ENCODE measurements at regions not wholly inside any gene's neighbourhood (a gene's known extent, or its start where the extent isn't known, plus 50 kb on each side); places are given as distances from the start of the nearest gene placed in this dataset.

- DNase-seq, result no peak
Measured at GRCh38 chr14:89600029-89600428, 183.0 kb upstream of the FOXN3 start.

GRCh38 chr14:89598548-89599186, 181.6 kb upstream of the FOXN3 start:
- peak; percentile 3 to 4 for DNase-seq

DNA sequence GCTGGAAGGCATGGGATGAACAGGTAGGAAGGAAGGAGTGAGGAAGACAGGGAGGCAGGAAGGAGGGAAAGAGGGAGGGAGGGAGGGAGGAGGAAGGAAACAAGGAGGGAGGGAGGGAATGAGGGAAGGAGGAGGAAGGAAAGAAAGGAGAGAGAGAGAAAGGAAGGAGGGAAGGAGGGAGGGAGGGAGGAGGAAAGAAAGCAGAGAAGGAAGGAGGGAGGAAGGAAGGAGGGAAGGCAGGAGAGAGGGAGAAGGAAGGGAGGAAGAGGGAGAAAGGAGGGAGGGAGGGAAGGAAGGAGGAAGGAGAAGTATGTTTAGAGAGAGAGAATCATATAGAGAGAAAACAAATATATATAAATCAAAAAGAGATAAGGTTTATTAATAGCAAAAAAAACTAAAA, 175.9 kb upstream of the FOXN3 start:
- DNase-seq, result no peak

- peak; percentile 66 to 67 for DNase-seq
Measured at GRCh38 chr14:89589400-89590118, 172.5 kb upstream of the FOXN3 start.

DNA sequence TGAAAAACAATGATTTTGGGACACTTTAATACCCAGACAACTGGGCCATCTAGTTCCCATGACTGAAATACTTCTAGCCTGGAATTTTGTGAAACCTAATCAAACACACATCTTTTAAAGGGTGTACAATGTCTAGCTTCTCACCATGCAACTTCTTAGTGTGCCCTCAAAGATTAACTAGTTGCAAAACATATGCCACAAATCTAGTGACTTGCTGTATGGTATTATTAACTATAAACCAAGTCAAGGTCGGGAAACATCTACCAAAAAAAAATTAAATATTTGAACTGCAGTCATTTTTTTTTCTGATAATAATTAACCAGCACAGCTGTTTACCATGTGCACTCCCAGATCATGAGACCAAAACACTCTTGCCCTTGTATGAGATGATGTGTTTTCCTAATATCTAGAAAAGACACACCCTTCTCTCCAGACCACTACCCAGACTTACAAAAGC, 171.8 kb upstream of the FOXN3 start:
- no peak for DNase-seq

GRCh38 chr14:89588016-89588415, 171.0 kb upstream of the FOXN3 start:
- DNase-seq, result no peak

DNA sequence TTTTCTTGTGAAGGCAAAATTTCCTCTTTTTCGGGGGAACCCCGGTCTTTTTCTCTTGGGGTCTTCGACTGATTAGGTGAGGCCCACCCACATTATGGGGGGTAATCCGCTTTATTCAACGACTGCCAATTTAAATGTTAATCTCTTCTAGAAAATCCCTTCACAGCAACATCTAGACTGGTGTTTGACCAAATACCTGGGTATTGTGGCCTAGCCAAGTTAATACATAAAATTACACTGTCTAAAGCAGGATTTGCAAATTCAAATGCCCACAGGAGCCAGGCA, 170.0 kb upstream of the FOXN3 start:
- DNase-seq, result no peak

DNA sequence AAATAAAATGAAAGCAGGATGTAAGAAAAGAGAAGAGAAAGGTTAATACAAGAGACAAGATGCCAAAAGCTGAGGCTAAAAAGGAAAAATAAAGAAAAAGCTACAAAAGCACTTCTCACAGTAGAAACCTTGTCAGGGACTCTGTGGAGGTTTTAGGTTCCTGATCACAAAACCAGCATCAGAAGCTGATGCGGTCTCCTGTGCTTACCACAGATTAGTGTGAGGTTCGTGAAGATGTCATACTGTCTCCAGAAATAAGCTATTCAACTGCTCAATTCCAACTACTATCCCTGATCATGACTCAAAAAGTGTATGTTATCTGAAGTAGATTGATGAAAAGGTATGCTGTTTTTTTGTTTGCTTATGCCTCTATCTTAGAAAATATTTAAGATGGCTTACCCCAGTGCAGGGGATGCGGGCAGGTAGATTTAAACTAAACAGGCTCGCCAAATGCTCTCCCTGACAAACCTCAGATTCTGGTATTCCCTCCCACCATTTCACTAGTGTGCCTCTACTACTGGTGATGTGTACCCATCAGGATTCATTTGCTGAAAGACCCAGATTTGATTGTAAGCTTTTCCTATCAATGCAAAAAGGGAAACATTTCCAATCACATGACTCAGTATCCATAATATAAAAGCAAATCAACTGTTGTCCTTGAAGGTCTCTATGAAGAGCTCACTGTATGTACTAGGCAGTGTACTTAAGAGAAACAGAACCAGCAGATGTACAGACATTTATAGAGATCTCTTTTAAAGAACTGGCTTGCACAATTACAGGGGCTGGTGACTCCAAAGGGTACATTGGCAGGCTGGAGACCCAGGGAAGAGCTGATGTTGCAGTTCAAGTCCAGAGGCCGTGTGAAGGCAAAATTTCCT, 169.5 kb upstream of the FOXN3 start:
- DNase-seq, result no peak

GRCh38 chr14:89578156-89578555, 161.1 kb upstream of the FOXN3 start:
- peak in 1 of 2 experiments; percentile 23 for DNase-seq

DNA sequence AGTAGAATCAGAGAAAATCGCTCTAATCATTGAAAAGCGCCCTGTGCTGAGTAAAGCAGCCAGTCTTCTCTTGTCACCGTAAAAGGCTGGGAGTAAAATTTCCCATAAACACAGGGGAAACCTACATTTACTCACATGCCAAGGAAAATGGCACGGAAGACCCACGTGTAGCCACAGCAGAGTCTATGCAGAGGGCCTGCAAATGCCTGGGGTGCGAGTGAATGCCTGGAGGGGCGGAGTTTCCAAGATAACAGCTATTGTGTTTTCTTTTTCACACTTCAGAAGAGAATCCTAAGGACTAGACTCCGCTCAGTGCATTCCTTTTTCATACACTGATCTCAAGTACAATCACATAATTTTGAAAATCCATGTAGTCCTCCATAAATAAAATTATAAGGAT, 159.9 kb upstream of the FOXN3 start:
- DNase-seq, result no peak

GRCh38 chr14:89576145-89576927, 159.3 kb upstream of the FOXN3 start:
- no peak for DNase-seq

- no peak for DNase-seq
Measured at GRCh38 chr14:89575386-89576061, 158.5 kb upstream of the FOXN3 start.

- no peak for DNase-seq
Measured at GRCh38 chr14:89574420-89574819, 157.4 kb upstream of the FOXN3 start.

DNA sequence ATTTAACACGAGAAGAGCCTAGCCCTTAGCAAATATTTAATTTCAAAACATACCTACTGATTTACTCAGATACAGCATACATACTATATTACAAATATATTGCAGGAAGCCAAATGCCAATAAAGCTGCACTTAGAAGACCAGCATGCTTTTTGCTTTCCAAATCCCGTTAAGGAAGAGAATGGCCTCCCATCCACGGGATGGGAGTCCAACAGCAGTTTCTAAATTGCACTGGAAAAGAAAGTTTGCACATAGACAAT, 156.3 kb upstream of the FOXN3 start:
- no peak for DNase-seq

- DNase-seq, result no peak
Measured at GRCh38 chr14:89572596-89573398, 155.8 kb upstream of the FOXN3 start.

GRCh38 chr14:89571491-89571890, 154.5 kb upstream of the FOXN3 start:
- no peak for DNase-seq

DNA sequence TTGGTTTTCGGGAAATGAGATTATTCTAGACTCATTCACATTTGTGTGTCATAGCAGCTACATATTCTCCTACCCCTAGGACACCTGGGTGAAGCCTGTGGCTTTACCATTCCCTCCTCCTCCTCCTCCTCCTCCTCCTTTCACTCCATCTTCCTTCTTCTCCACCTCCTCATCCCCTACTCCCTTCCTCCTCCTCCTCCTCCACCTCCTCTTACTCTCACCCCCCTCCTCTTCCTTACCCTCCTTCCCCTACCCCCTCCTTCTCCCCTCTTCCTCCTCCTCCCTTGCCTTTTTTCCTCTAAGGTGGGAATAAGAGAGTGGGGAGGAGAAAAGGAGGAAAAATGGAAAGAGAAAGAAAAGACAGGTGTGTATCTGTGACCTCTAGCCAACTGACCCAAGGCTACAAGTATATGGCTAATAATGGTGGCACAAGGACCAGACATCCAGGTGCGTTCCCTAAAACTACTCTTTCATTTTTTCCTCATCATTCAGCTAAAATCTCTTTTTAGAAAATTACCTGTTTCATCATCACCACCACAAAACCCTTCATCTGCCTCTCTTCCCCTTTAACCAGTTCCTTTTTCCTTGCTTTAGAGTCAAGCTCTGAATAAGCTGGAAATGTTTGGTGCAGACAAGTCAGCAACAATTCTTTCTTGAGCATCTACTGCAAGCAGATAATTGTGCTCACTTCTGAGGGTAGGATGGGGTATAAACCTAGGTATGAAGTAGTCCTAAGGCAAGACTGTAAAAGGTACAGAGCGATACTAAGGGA, 149.8 kb upstream of the FOXN3 start:
- peak; percentile 61 to 64 for DNase-seq

- DNase-seq, result no peak
Measured at GRCh38 chr14:89566180-89566579, 149.1 kb upstream of the FOXN3 start.

GRCh38 chr14:89565607-89566006, 148.6 kb upstream of the FOXN3 start:
- DNase-seq, result no peak

DNA sequence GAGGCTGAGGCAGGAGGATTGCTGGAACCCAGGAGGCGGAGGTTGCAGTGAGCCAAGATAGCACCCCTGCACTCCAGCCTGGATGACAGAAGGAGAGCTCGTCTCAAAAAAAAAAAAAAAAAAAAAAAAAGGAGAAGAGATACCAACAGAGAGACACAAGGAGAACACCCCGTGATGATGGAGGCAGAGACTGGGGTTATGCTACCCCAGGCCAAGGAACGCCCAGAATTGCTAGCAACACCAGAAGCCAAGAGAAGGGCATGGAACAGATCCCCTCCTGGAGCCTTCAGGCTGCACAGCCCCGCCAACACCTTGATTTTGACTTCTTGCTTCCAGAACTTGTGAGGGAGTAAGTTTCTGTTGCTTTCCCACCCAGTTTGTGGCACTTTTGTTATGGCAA, 148.0 kb upstream of the FOXN3 start:
- no peak for DNase-seq
